GM12875 (cell line): ENCODE measurements at regions not wholly inside any gene's neighbourhood (a gene's known extent, or its start where the extent isn't known, plus 50 kb on each side); places are given as distances from the start of the nearest gene placed in this dataset.

Experiments used
- H3K4me3 ChIP-seq: one replicate; pipeline ENCODE4 v1.5.1; 2011; ENCODE audit warnings: low read depth, low read length, control low read depth
- CTCF ChIP-seq: IDR thresholded peaks from 2 replicates; pipeline ENCODE4 v1.5.1; 2011; ENCODE audit warnings: low read depth, mild to moderate bottlenecking, control low read depth, inconsistent platforms, low read length, moderate library complexity, borderline replicate concordance; ENCODE audit not compliant: insufficient read depth

- no peak for TF ChIP-seq CTCF
Measured at GRCh38 chr10:43867113-43867512, 218.4 kb upstream of the ZNF32 start.

GRCh38 chr10:43866712-43867111 is 218.0 kb upstream of the ZNF32 start:
- TF ChIP-seq CTCF: no peak
- H3K4me3 ChIP-seq: no peak overlapping the region

More at GRCh38 chr10:43867113-43867512, 218.4 kb upstream of the ZNF32 start:
- no peak overlapping the region for H3K4me3 ChIP-seq

GRCh38 chr10:43865265-43866135 is 216.8 kb upstream of the ZNF32 start:
- no peak for TF ChIP-seq CTCF

GRCh38 chr10:43864656-43865055 is 216.0 kb upstream of the ZNF32 start:
- no peak for TF ChIP-seq CTCF
- H3K4me3 ChIP-seq: no peak overlapping the region

More at GRCh38 chr10:43865265-43866135, 216.8 kb upstream of the ZNF32 start:
- H3K4me3 ChIP-seq: no peak overlapping the region

- H3K4me3 ChIP-seq: no peak overlapping the region
- no peak for TF ChIP-seq CTCF
Measured at GRCh38 chr10:43863859-43864591, 215.3 kb upstream of the ZNF32 start.

- H3K4me3 ChIP-seq: no peak overlapping the region
- TF ChIP-seq CTCF: no peak
Measured at GRCh38 chr10:43863270-43863669, 214.6 kb upstream of the ZNF32 start.
